Keratinocyte (primary cell): ENCODE measurements at regions not wholly inside any gene's neighbourhood (a gene's known extent, or its start where the extent isn't known, plus 50 kb on each side); places are given as distances from the start of the nearest gene placed in this dataset.

Experiments used
- EZH2 ChIP-seq: IDR thresholded peaks from one replicate; pipeline ENCODE4 v1.6.1; 2012; ENCODE audit warnings: inconsistent platforms, mild to moderate bottlenecking, low read length, moderate library complexity
- TF ChIP-seq, protein P1 (sequence below), 3 experiments: IDR thresholded peaks in 1 of 3; conservative IDR thresholded peaks in 1 of 3; optimal IDR thresholded peaks in 1 of 3; 2 replicates in 2 of 3; 3 replicates in 1 of 3; pipeline versions ENCODE3 to v1.5.1; 2011; ENCODE audit warnings: low read length in 3 of 3, mild to moderate bottlenecking in 3 of 3, moderate library complexity in 2 of 3, control low read depth in 1 of 3, inconsistent platforms in 1 of 3; ENCODE audit not compliant: insufficient read depth in 2 of 3; ENCODE audit errors: extremely low read depth in 1 of 3

DNA sequence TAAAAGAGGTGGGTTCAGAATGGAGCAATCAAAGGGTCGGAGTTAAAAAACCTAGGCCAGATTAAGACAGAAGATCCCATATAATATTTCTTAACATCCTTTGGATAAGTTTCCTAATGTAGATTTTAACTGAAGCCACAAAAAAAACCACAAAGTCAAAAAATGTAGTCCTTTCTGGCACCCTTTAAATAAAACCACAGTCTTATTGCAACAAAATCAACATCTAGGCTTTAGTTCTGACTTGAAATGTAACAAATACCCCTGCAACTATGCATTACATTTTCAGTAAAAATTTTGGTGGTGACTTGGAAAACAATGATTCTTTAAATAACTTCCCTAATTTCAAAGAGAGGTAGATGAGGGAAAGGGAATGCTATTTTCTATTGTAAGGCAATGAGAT is 109.2 kb downstream of the PSAT1 start:
- TF ChIP-seq, protein P1, sequence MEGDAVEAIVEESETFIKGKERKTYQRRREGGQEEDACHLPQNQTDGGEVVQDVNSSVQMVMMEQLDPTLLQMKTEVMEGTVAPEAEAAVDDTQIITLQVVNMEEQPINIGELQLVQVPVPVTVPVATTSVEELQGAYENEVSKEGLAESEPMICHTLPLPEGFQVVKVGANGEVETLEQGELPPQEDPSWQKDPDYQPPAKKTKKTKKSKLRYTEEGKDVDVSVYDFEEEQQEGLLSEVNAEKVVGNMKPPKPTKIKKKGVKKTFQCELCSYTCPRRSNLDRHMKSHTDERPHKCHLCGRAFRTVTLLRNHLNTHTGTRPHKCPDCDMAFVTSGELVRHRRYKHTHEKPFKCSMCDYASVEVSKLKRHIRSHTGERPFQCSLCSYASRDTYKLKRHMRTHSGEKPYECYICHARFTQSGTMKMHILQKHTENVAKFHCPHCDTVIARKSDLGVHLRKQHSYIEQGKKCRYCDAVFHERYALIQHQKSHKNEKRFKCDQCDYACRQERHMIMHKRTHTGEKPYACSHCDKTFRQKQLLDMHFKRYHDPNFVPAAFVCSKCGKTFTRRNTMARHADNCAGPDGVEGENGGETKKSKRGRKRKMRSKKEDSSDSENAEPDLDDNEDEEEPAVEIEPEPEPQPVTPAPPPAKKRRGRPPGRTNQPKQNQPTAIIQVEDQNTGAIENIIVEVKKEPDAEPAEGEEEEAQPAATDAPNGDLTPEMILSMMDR (optimal IDR thresholded peaks at IDR 0.05 in 1 of 3, IDR thresholded peaks at IDR 0.05 in 1 of 3, conservative IDR thresholded peaks at IDR 0.05 in 1 of 3; ENCODE audit: extremely low read depth in 1 of 3, insufficient read depth in 2 of 3, low read length in 3 of 3): no peak
- no peak for TF ChIP-seq EZH2
